ENCODE measurements at regions not wholly inside any gene's neighbourhood (a gene's known extent, or its start where the extent isn't known, plus 50 kb on each side); places are given as distances from the start of the nearest gene placed in this dataset.
A peak's percentile ranks its signal among the peaks of the same experiment; 100 is the strongest.
"Not testable (repeated sequence)": the region's sequence is repeated elsewhere in the genome, so short reads cannot be mapped to it uniquely, and the experiment has no call there.

DNA sequence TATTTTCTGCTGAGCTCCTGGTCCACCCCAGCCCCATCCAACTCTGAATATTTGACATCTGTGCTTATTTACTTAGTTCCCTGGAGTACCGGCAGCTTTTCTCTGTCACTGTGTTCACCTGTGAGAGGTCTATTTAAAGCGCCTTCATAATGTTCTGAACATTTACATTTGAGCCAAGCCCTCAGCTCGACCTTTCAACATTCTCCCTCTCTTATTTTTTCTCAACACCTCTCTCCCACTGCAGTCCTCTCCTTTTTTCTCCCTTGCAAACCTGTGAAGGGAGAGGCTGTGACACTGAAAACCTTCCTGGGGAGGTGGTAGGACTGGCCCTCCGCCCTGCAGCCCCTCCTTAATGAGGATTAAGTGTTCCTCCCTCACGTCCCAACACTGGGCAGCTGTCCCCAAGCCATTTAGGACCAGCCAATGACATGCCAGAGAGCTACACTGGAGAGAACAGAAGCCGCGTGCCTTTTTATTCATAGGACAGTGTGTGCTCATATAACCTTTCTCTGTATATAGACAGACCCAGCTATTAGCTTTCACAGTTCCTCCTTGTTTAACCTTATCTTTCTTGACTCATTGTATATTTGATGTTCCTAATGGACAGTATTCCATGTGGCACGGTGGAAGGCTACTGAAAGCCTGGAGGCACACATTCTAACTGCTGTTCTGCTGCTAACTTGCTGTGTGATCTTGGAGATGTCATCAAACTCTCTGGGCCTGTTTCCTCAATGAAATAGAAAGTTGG lies 134.8 kb downstream of the NUFIP1 start:
- no peak for DNase-seq
- H3K9me3 ChIP-seq, result no peaks in the 10 kb centered on the region
- no peaks in the 10 kb centered on the region for H3K27me3 ChIP-seq
- no peaks in the 10 kb centered on the region for H3K36me3 ChIP-seq
- peaks cover 0 to 4% of the 10 kb centered on the region in 2 donors for H3K4me1 ChIP-seq
- TF ChIP-seq, protein P1, sequence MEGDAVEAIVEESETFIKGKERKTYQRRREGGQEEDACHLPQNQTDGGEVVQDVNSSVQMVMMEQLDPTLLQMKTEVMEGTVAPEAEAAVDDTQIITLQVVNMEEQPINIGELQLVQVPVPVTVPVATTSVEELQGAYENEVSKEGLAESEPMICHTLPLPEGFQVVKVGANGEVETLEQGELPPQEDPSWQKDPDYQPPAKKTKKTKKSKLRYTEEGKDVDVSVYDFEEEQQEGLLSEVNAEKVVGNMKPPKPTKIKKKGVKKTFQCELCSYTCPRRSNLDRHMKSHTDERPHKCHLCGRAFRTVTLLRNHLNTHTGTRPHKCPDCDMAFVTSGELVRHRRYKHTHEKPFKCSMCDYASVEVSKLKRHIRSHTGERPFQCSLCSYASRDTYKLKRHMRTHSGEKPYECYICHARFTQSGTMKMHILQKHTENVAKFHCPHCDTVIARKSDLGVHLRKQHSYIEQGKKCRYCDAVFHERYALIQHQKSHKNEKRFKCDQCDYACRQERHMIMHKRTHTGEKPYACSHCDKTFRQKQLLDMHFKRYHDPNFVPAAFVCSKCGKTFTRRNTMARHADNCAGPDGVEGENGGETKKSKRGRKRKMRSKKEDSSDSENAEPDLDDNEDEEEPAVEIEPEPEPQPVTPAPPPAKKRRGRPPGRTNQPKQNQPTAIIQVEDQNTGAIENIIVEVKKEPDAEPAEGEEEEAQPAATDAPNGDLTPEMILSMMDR (IDR thresholded peaks at IDR 0.05), result no peak
- no peak for TF ChIP-seq POLR2A (IDR thresholded peaks at IDR 0.05)
- no peak overlapping the region for H3K27ac ChIP-seq
- intact Hi-C loops (cut with DNase I; ENCODE audit: low total_unique reads), result no loop called here
- no peak overlapping the region for H3K4me3 ChIP-seq

DNA sequence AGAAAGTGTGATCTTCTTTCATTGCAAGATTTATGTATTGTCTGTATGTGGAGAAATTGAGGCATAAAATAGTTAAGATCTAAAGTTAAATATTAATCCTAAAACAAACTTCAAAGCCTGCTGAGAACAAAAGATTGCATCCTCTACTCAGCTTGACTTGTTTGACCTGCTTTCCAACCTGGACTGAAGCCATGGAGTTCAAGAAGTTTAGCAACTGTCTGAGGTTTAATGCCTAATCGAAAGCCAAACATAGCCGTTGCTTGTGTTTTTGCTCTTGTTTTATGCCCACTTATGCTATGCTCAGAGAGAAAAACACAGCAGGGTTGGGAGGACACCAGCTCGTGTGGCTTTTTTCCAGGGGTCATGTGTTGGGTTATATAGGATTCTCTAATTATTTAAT lies 135.6 kb downstream of the NUFIP1 start:
- no peak for DNase-seq
- Histone ChIP-seq H3K9me3 (no peaks in the 10 kb centered on the region), H3K4me3 (no peak overlapping the region), H3K27me3 (no peaks in the 10 kb centered on the region), H3K27ac (no peak overlapping the region), H3K4me1 (peaks cover 0 to 4% of the 10 kb centered on the region in 2 donors), H3K36me3 (no peaks in the 10 kb centered on the region)
- TF ChIP-seq, protein P1 (IDR thresholded peaks at IDR 0.05), result no peak
- intact Hi-C loops (cut with DNase I; ENCODE audit: low total_unique reads), result no loop called here

- intact Hi-C loops (cut with DNase I; ENCODE audit: low total_unique reads), result no loop called here
- Histone ChIP-seq H3K4me3 (no peak overlapping the region), H3K4me1 (peaks cover 0 to 4% of the 10 kb centered on the region in 2 donors), H3K9me3 (no peaks in the 10 kb centered on the region), H3K27me3 (no peaks in the 10 kb centered on the region), H3K27ac (peak overlapping the region; percentile 72 to 74), H3K36me3 (no peaks in the 10 kb centered on the region)
- TF ChIP-seq, protein P1 (IDR thresholded peaks at IDR 0.05), result no peak
- no peak for TF ChIP-seq POLR2A (IDR thresholded peaks at IDR 0.05)
- peak; percentile 51 to 71 for DNase-seq
Observed at GRCh38 chr13:44848920-44849676, 140.2 kb downstream of the NUFIP1 start.

GRCh38 chr13:44845281-44846058 lies 143.8 kb downstream of the NUFIP1 start:
- H3K4me1 ChIP-seq; H3K27ac ChIP-seq; H3K4me3 ChIP-seq; H3K36me3 ChIP-seq; H3K9me3 ChIP-seq; DNase-seq; H3K27me3 ChIP-seq; intact Hi-C loops (cut with DNase I; ENCODE audit: low total_unique reads): not testable (repeated sequence)

DNA sequence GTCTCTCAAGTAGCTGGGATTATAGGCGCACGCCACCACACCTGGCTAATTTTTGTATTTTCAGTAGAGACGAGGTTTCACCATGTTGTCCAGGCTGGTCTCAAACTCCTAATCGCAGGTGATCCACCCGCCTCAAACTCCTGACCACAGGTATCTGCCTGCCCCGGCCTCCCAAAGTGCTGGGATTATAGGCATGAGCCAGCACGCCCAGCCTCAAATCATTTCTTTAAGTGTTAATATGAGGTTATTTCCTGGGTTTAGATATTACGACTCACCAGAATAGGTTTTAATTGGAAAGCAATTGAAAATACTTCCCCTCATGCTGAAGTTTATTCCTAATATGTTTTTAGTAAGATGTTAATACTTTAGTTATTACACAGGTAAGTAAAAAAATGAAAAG lies 144.5 kb downstream of the NUFIP1 start:
- Histone ChIP-seq H3K4me3 (no peak overlapping the region), H3K36me3 (no peaks in the 10 kb centered on the region), H3K27me3 (no peaks in the 10 kb centered on the region), H3K9me3 (no peaks in the 10 kb centered on the region), H3K27ac (no peak overlapping the region), H3K4me1 (peaks cover 0 to under 1% of the 10 kb centered on the region in 2 donors)
- no peak for DNase-seq
- no peak for TF ChIP-seq POLR2A (IDR thresholded peaks at IDR 0.05)
- TF ChIP-seq, protein P1 (IDR thresholded peaks at IDR 0.05), result no peak
- intact Hi-C loops (cut with DNase I; ENCODE audit: low total_unique reads), result no loop called here
